ENCODE measurements at regions not wholly inside any gene's neighbourhood (a gene's known extent, or its start where the extent isn't known, plus 50 kb on each side); places are given as distances from the start of the nearest gene placed in this dataset.

DNA sequence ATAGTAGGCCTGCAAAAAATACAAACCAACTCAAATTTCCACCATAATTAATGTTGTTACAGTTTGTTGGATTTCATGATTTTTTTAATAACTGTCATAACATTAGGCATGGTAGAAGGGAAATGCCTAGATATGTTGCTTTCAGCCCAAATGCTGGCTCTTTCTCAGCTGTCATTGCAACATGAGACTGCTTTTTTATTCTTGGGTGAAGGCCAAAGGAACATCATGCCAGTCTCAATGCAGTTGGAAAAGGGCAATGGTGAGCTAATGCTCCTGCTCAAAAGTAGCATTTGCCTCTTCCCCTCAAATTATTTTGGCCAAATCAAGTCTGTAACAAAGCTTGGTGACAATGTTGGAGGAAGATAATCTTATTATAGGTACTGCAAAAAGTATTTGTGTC is 877.7 kb upstream of the PRMT6 start:
- Histone ChIP-seq H3K27me3 (replicated peaks in 1 of 2; ENCODE audit: control insufficient read depth in 2 of 2, insufficient read depth in 2 of 2, low read length in 1 of 2) (no peaks in the 10 kb centered on the region), H3K4me3 (no peak overlapping the region), H3K9ac (ENCODE audit: control insufficient read depth, insufficient read depth, low read length) (no peak overlapping the region), H2AFZ (ENCODE audit: control insufficient read depth, low read depth, low read length) (no peak overlapping the region), H4K20me1 (ENCODE audit: control insufficient read depth, insufficient read depth) (no peaks in the 10 kb centered on the region), H3K27ac (ENCODE audit: control insufficient read depth, insufficient read depth) (no peak overlapping the region), H3K79me2 (ENCODE audit: control insufficient read depth, insufficient read depth, low read length) (no peaks in the 10 kb centered on the region), H3K9me3 (replicated peaks; ENCODE audit: control insufficient read depth, insufficient read depth, low read length) (no peaks in the 10 kb centered on the region), H3K4me2 (ENCODE audit: control insufficient read depth, insufficient read depth) (no peak overlapping the region), H3K36me3 (ENCODE audit: control insufficient read depth in 2 of 2, insufficient read depth in 2 of 2, low read length in 1 of 2) (no peaks in the 10 kb centered on the region), H3K4me1 (ENCODE audit: control insufficient read depth, insufficient read depth, low read length) (no peaks in the 10 kb centered on the region)
- RAD21 ChIA-PET (ENCODE audit: unreplicated experiment): no interaction called here
- POLR2A ChIA-PET: no interaction called here
- BruUV-seq (replicated peaks): no TSS peak
- TF ChIP-seq TAF1 (IDR thresholded peaks at IDR 0.05; ENCODE audit: borderline replicate concordance, low read depth, low read length) (no peak), SMAD5 (IDR thresholded peaks at IDR 0.05; ENCODE audit: low read depth) (no peak), ATF7 (IDR thresholded peaks at IDR 0.05; ENCODE audit: low read depth) (no peak), JUND (IDR thresholded peaks at IDR 0.05; ENCODE audit: low read depth, low read length) (no peak), HSF1 (IDR thresholded peaks at IDR 0.05; ENCODE audit: low read depth, low read length) (no peak), EED (IDR thresholded peaks at IDR 0.05; ENCODE audit: low read depth) (no peak), E2F4 (IDR thresholded peaks at IDR 0.05; ENCODE audit: low read depth, low read length) (no peak), ZNF592 (IDR thresholded peaks at IDR 0.05) (no peak), IKZF1 (conservative IDR thresholded peaks at IDR 0.05) (no peak), ZZZ3 (IDR thresholded peaks at IDR 0.05; ENCODE audit: control insufficient read depth, insufficient read length, low read depth) (no peak), STAT3 (IDR thresholded peaks at IDR 0.05; ENCODE audit: low read depth, low read length) (no peak)
- in situ Hi-C loops (cut with MboI) (no loop called here), intact Hi-C loops (cut with micrococcal nuclease; ENCODE audit: unreplicated experiment) (no loop called here)
- CTCF ChIA-PET: interaction anchor here (0.5 kb wide), 1 partner anchor 143 kb away, joined by 4 read pairs; no protein-coding TSS in a partner anchor
- DNase-seq (ENCODE audit: low read depth, low spot score) (no peak), FAIRE-seq (no peak), ATAC-seq (no peak)
- SMC1A ChIA-PET (ENCODE audit: uncharacterized antibody, unreplicated experiment): no interaction called here

All from GM12878 (cell line).